H54 (cell line): ENCODE measurements at regions not wholly inside any gene's neighbourhood (a gene's known extent, or its start where the extent isn't known, plus 50 kb on each side); places are given as distances from the start of the nearest gene placed in this dataset.
"Not testable (repeated sequence)": the region's sequence is repeated elsewhere in the genome, so short reads cannot be mapped to it uniquely, and the experiment has no call there.

Source experiments
- DNase-seq: peaks from one replicate; pipeline ENCODE4 v3.0.0; 2011; ENCODE audit warnings: low spot score, mixed read lengths; ENCODE audit not compliant: insufficient read length
- FAIRE-seq: peaks from 3 replicates; lab custom pipeline; 2011; peaks lifted over from hg19 to GRCh38; lab: Jason Lieb, UNC
- POLR2A ChIP-seq: IDR thresholded peaks from 2 replicates; pipeline ENCODE4 v1.6.1; 2011; ENCODE audit warnings: low read depth, mild to moderate bottlenecking, low read length

GRCh38 chr18:11368020-11368419 lies 218.7 kb upstream of the PIEZO2 start:
- no peak for DNase-seq
- FAIRE-seq: peak; percentile 43
- TF ChIP-seq POLR2A: no peak

- TF ChIP-seq POLR2A: no peak
- DNase-seq (no peak), FAIRE-seq (no peak)
Observed at GRCh38 chr18:11367351-11367750, 218.0 kb upstream of the PIEZO2 start.

GRCh38 chr18:11366410-11366809 lies 217.0 kb upstream of the PIEZO2 start:
- no peak for TF ChIP-seq POLR2A
- FAIRE-seq: peak; percentile 95
- peak; percentile 11 for DNase-seq

GRCh38 chr18:11362856-11363255 lies 213.5 kb upstream of the PIEZO2 start:
- TF ChIP-seq POLR2A: no peak
- DNase-seq (no peak), FAIRE-seq (no peak)

GRCh38 chr18:11361862-11362261 lies 212.5 kb upstream of the PIEZO2 start:
- DNase-seq: not testable (repeated sequence)

GRCh38 chr18:11357678-11358077 lies 208.3 kb upstream of the PIEZO2 start:
- DNase-seq (no peak), FAIRE-seq (no peak)
- TF ChIP-seq POLR2A: no peak

More at GRCh38 chr18:11361862-11362261, 212.5 kb upstream of the PIEZO2 start:
- FAIRE-seq: not testable (repeated sequence)

- FAIRE-seq, DNase-seq: not testable (repeated sequence)
Observed at GRCh38 chr18:11344576-11344975, 195.2 kb upstream of the PIEZO2 start.

GRCh38 chr18:11343096-11343495 lies 193.7 kb upstream of the PIEZO2 start:
- no peak for DNase-seq
- no peak for FAIRE-seq
- no peak for TF ChIP-seq POLR2A

GRCh38 chr18:11342115-11342514 lies 192.7 kb upstream of the PIEZO2 start:
- not testable (repeated sequence) for FAIRE-seq, DNase-seq

GRCh38 chr18:11339188-11339775 lies 189.9 kb upstream of the PIEZO2 start:
- FAIRE-seq (no peak), DNase-seq (no peak)
- TF ChIP-seq POLR2A: no peak

- TF ChIP-seq POLR2A: no peak
- FAIRE-seq: no peak
Observed at GRCh38 chr18:11336241-11336640, 186.9 kb upstream of the PIEZO2 start.

GRCh38 chr18:11327391-11328009 lies 178.1 kb upstream of the PIEZO2 start:
- TF ChIP-seq POLR2A: no peak
- peak; percentile 52 for FAIRE-seq
- no peak for DNase-seq

More at GRCh38 chr18:11336241-11336640, 186.9 kb upstream of the PIEZO2 start:
- DNase-seq: no peak

- no peak for TF ChIP-seq POLR2A
- FAIRE-seq (peak; percentile 96), DNase-seq (no peak)
Observed at GRCh38 chr18:11324956-11325882, 175.8 kb upstream of the PIEZO2 start.

- DNase-seq: no peak
- TF ChIP-seq POLR2A: no peak
- no peak for FAIRE-seq
Observed at GRCh38 chr18:11324510-11324909, 175.1 kb upstream of the PIEZO2 start.
